NB4 (cell line): ENCODE measurements at regions not wholly inside any gene's neighbourhood (a gene's known extent, or its start where the extent isn't known, plus 50 kb on each side); places are given as distances from the start of the nearest gene placed in this dataset.

ENCODE experiments used
- MAX ChIP-seq: IDR thresholded peaks from 2 replicates; pipeline ENCODE4 v1.6.1; 2011; ENCODE audit warnings: low read depth, low read length
- MYC ChIP-seq: IDR thresholded peaks from 2 replicates; pipeline ENCODE4 v1.6.1; 2011; ENCODE audit warnings: low read depth, low read length
- POLR2A ChIP-seq: IDR thresholded peaks from 2 replicates; pipeline ENCODE4 v1.6.1; 2011; ENCODE audit warnings: mild to moderate bottlenecking; ENCODE audit not compliant: insufficient read length; ENCODE audit errors: extremely low read depth
- TF ChIP-seq, protein P1 (sequence below): IDR thresholded peaks from one replicate; pipeline ENCODE4 v1.5.1; 2012; ENCODE audit warnings: low read depth, low read length

DNA sequence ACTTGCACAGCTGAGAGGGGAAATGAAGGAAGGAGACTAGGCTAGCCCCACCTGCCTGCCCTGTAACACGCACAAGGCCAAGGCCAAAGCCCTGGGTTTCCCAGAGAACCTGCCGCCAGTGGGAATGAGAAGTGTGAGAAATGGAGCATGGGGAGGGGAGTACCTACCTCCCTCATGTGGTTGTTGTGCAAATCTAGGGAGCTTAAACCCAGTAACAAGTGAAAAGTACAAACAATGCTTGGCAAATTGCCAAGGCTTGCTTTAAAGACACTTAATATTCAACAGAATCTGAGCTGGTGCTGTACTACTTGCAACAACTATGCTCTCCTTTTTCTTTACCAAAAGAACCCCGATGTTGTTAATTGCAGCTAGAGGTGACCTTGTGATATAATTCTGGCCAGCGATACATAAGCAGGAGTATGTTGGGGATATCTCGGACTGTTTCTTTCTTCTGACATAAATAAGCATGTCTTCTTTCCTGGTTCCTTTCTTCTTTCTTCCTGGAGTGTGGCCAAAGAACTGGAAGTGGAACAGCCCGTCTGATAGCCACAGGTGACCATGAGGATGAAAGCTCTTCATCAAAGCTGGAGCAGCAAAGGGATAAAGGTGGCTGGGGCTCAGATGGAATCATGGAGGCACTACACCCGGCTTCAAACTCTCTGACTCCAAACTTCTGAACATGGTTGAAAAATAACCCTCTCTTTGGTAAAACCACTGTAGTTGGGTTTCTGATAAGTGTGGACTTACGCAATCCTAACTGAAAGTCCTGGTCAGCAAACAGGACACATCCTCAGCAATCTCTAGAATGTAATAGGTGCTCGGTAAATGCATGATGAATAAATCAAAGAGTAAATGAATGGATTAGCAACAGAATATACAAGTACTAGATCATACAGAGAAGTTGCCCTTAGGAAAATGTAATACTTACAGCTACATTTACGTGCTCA lies 207.9 kb downstream of the NUAK1 start:
- TF ChIP-seq, protein P1, sequence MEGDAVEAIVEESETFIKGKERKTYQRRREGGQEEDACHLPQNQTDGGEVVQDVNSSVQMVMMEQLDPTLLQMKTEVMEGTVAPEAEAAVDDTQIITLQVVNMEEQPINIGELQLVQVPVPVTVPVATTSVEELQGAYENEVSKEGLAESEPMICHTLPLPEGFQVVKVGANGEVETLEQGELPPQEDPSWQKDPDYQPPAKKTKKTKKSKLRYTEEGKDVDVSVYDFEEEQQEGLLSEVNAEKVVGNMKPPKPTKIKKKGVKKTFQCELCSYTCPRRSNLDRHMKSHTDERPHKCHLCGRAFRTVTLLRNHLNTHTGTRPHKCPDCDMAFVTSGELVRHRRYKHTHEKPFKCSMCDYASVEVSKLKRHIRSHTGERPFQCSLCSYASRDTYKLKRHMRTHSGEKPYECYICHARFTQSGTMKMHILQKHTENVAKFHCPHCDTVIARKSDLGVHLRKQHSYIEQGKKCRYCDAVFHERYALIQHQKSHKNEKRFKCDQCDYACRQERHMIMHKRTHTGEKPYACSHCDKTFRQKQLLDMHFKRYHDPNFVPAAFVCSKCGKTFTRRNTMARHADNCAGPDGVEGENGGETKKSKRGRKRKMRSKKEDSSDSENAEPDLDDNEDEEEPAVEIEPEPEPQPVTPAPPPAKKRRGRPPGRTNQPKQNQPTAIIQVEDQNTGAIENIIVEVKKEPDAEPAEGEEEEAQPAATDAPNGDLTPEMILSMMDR: no peak
- no peak for TF ChIP-seq POLR2A
- TF ChIP-seq MAX: no peak
- TF ChIP-seq MYC: no peak
